NCI-H2081 treated with DMSO at 0.1 percent for 48 hours (cell line): ENCODE measurements at regions not wholly inside any gene's neighbourhood (a gene's known extent, or its start where the extent isn't known, plus 50 kb on each side); places are given as distances from the start of the nearest gene placed in this dataset.

Experiments used
- DNase-seq: peaks from one replicate; lab custom pipeline; 2025; lab: John Stamatoyannopoulos, UW

- no peak for DNase-seq
Measured at GRCh38 chr4:147313108-147313507, 167.8 kb upstream of the EDNRA start.

GRCh38 chr4:147318586-147318985 is 162.3 kb upstream of the EDNRA start:
- DNase-seq, result no peak

DNA sequence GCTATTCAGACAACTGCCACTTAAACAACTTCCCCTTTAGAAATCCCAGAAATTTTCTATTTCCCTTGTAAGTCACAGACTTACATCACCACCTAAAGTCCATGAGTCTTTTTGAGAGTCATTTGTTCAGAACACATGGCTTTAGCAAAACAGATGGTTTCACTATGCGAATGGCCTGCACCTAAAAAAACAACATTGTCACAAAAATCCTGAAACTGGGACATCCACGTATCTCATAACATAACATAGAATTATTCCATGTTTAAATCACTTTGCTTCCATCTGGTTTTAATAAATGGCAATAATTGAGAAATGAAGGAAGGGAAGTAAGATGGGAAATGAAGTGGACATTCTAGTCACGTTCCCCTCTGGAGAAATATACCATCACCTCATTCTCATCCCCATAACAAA is 155.3 kb upstream of the EDNRA start:
- DNase-seq, result no peak

DNA sequence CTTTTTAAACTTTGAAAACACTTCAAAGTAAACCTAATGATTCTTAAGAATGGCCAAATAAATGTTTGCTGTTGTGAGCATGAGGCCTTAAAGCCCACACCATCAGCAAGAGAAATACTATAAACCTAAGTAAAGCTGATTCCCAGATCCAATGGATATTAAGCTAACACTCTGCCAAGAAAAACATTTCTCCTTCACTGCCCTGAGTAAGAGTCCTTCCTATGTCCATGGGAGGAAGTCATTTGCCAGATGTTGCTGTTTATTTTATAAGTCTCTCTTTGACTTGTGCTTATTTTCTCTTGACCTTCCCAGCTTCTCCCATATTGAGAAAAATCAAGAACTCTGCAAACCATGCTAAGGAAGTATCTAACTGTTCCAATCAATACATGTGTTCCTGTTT is 154.3 kb upstream of the EDNRA start:
- DNase-seq, result no peak

- no peak for DNase-seq
Measured at GRCh38 chr4:147327322-147327721, 153.6 kb upstream of the EDNRA start.

DNA sequence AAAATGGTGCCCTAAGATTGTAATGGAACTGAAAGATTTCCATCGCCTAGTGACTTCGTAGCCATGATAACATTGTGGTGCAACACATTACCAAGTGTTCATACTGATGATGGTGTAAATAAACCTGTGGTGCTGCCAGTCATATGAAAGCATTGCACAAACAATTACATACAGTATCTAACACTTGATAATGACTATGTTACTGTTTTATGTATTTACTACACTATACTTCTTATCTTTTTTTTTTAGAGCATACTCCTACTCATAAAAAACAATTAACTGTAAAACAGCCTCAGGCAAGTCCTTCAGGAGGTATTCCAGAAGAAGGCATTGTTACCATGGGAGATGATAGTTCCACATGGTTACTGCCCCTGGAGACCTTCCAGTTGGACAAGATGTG is 152.7 kb upstream of the EDNRA start:
- no peak for DNase-seq

DNA sequence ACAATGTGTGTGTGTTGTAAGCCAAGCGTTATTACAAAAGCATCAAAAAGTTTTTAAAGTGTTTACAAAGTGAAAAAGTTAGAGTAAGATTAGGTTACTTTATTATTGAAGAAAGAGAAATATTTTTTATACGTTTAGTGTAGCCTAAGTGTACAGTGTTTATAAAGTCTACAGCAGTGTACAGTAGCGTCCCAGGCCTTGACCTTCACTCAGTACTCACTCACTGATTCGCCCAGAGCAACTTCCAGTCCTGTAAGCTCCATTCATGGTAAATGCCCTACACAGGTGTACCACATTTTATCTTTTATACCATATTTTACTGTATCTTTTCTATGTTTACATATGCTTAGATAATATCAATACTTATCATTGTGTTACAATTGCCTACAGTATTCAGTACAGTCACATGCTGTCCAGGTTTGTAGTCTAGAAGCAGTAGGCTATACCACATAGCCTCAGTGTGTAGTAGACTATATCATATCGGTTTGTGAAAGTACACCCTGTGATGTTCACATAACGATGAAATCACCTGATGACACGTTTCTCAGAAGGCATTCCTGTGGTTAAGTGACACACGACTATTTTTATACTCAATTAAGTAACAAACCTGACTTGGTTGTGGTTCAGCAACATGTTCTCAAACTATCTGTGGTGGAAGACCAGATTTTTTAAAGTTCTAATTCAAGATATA is 152.0 kb upstream of the EDNRA start:
- no peak for DNase-seq

GRCh38 chr4:147332091-147332490 is 148.8 kb upstream of the EDNRA start:
- DNase-seq, result no peak

- DNase-seq, result no peak
Measured at GRCh38 chr4:147334478-147334877, 146.4 kb upstream of the EDNRA start.

- no peak for DNase-seq
Measured at GRCh38 chr4:147335183-147335582, 145.7 kb upstream of the EDNRA start.

GRCh38 chr4:147336252-147336651 is 144.6 kb upstream of the EDNRA start:
- no peak for DNase-seq

- no peak for DNase-seq
Measured at GRCh38 chr4:147339100-147339499, 141.8 kb upstream of the EDNRA start.

DNA sequence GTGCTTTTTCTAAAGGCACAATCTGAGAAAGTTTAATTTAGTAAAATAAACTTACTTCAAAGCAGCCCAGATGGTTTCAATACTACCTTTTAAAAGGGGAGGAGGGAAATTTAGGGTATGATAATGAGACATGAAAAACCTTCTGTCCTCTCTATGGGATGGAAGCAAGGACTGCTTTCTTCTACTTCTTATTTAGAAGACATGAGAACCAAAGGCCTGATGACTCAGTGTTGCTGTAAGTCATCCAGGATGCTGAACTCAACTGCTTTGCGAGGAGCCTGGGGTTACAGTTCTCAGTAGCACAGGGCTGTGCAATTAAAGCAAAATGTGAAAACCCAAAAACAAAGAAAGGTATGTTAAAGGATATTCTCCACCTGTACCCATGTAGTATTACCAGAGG is 140.8 kb upstream of the EDNRA start:
- no peak for DNase-seq

DNA sequence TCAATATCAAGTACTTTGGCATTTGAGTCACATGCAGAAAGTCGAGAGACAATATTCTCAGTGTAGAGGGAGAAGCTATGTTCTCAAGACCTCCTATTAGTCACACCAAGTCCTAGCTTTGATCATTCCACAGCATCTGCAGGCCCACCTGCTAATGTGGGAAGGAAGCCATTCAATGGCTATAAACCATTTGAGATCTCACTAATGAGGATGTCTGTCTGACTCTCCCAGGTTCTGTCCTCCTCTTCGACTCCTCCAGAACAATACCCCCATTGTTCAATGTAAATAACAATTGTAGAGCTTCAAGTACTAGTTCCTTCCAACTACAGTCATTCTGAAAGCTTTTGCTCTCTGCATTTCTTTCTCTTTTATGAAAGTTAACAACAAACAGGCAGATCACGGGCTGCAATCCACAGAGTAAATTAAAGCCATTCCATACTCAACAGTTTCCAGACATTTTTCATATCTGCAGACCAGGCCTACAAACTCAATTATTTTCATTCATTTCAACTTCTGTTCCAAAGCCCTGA is 140.2 kb upstream of the EDNRA start:
- DNase-seq, result no peak

DNA sequence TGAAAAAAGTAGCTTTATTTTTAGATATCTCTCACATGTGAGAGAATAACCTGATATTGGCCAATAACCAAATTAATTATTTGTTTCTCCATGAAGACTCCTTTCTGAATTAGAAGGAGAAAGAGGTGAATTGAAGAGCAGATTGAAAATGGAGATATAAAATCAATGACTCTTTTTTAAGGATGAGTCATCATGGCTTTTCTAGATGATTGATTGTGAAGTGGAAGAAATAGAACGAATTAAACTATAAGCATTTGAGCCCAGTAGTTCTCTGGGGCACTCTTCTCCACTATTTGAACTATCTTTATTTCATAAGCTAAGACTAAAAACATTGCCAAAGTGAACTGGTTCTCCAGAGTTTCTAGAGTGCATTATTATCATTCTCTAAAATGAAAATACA is 137.2 kb upstream of the EDNRA start:
- no peak for DNase-seq

DNA sequence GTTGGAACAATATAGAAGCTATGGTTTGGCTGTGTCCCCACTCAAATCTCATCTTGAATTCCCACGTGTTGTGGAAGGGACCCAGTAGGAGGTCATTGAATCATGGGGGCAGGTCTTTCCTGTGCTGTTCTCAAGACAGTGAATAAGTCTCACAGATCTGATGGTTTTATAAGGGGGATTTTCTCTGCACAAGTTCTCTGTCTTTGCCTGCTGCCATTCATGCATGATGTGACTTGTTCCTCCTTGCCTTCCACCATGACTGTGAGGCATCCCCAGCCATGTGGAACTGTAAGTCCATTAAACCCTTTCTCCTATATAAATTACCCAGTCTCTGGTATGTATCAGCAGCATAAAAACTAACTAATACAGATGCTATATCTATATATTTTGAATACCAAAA is 135.2 kb upstream of the EDNRA start:
- DNase-seq, result no peak

- DNase-seq, result no peak
Measured at GRCh38 chr4:147347217-147347616, 133.7 kb upstream of the EDNRA start.

- DNase-seq, result no peak
Measured at GRCh38 chr4:147349193-147349592, 131.7 kb upstream of the EDNRA start.

- DNase-seq, result no peak
Measured at GRCh38 chr4:147351083-147351787, 129.7 kb upstream of the EDNRA start.

- DNase-seq, result no peak
Measured at GRCh38 chr4:147354237-147354636, 126.7 kb upstream of the EDNRA start.

DNA sequence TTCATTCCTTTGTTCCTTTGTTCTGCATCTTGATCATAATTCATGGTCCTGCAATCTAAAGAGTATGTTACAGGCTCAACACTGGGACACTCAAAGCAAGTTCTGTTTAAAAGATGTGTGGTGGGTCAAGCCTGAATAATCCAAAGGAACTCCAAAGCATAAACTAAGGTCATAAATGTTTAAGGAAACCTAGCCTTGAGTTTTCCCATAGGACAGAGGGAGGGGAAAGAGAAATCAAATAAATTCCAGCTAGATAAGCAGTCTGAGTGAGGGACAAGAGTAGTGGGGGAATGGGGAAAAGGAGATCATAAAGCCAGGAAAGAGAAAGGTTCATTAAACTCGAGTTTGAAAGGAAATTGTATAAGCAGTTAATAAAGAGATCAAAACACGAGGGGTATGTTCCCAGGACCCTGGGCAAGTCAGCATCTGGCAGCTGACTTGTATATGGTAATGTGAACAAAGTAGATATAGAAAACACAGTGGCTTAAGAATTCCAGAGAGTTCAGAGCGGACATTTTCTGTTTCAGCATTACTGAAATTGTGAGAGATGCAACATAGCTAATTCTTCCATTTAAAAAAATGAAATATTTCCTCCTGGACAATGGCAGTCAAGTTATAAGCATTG is 125.8 kb upstream of the EDNRA start:
- DNase-seq, result no peak

DNA sequence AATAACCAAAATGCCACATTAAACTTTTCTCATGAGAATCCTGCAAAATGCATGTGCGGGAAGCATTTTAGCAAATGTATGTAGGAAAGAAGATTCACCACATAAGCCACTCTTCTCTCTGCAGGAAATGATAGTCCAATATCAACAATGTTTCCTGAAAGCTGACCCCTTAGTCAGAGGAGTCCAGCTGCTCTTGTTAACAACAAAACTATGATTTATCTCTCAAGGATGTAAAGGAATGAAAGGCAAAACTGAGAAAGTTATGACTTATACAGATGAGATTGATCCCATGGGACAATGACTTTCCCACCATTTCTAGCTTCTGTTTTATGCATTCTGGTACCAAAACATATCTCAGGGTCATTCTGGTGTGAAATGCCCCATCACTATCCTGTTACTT is 125.0 kb upstream of the EDNRA start:
- DNase-seq, result no peak

GRCh38 chr4:147360301-147360700 is 120.6 kb upstream of the EDNRA start:
- DNase-seq, result no peak
